Ascending aorta (tissue), 2 donors: ENCODE measurements at regions not wholly inside any gene's neighbourhood (a gene's known extent, or its start where the extent isn't known, plus 50 kb on each side); places are given as distances from the start of the nearest gene placed in this dataset.
"Not testable (repeated sequence)": the region's sequence is repeated elsewhere in the genome, so short reads cannot be mapped to it uniquely, and the experiment has no call there.

Experiments used
- DNase-seq, 2 donors: peaks; one replicate each; pipeline ENCODE4 v3.0.0-alpha.2; 2019; ENCODE audit warnings: low spot score in 2 of 2
- H3K27ac ChIP-seq, 2 donors: fragments of 200-600 bp; sonication (generic); one replicate each; pipeline ENCODE4 v1.5.1; 2016 to 2017; ENCODE audit warnings: mild to moderate bottlenecking in 1 of 2
- H3K27me3 ChIP-seq: fragments of 200-600 bp; sonication (generic); one replicate; pipeline ENCODE4 v1.5.1; 2017
- H3K36me3 ChIP-seq, 2 donors: fragments of 200-600 bp; sonication (generic); one replicate each; pipeline ENCODE4 v1.5.1; 2016
- H3K4me1 ChIP-seq, 2 donors: fragments of 200-600 bp; sonication (generic); one replicate each; pipeline ENCODE4 v1.5.1; 2016 to 2017; ENCODE audit warnings: mild to moderate bottlenecking in 1 of 2
- H3K4me3 ChIP-seq, 2 donors: fragments of 200-600 bp; sonication (generic); one replicate each; pipeline ENCODE4 v1.5.1; 2016 to 2017; ENCODE audit warnings: mild to moderate bottlenecking in 1 of 2
- H3K9me3 ChIP-seq, 2 donors: fragments of 200-600 bp; sonication (generic); one replicate each; pipeline ENCODE4 v1.5.1; 2016
- intact Hi-C: fragments of 100-400 bp; cut with DNase I; formaldehyde crosslinking; loops from one replicate; pipeline ENCODE4 v1.15.1; 2023
- TF ChIP-seq, protein P1 (sequence below), 3 experiments: fragments of 200-600 bp in 2 of 3; fragments of 450-650 bp in 1 of 3; sonication (generic) in 2 of 3; IDR thresholded peaks; one replicate each; pipeline ENCODE4 v1.5.1; 2016 to 2019; ENCODE audit warnings: antibody characterized with exemption in 3 of 3, mild to moderate bottlenecking in 1 of 3, moderate library complexity in 1 of 3

DNA sequence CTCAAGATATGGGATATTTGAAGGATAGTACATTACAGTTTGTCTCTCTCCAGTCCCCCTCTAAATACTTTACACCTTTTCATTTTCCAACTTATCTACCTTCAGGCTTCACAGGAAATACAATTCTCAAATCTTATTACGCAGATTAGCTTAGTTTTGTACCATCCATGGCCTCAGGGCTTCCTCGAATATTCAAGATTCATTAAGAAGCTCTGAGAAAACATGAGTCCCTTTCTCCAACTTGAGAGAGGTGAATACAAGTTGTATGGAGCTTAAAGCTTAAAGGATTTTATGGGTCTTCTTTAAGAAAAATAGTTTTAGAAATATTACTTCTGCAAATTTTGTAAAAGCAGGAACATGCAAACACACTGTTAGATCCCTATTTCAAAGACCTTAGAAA, 1212.5 kb downstream of the GALC start:
- H3K9me3 ChIP-seq: no peaks in the 10 kb centered on the region
- TF ChIP-seq, protein P1, sequence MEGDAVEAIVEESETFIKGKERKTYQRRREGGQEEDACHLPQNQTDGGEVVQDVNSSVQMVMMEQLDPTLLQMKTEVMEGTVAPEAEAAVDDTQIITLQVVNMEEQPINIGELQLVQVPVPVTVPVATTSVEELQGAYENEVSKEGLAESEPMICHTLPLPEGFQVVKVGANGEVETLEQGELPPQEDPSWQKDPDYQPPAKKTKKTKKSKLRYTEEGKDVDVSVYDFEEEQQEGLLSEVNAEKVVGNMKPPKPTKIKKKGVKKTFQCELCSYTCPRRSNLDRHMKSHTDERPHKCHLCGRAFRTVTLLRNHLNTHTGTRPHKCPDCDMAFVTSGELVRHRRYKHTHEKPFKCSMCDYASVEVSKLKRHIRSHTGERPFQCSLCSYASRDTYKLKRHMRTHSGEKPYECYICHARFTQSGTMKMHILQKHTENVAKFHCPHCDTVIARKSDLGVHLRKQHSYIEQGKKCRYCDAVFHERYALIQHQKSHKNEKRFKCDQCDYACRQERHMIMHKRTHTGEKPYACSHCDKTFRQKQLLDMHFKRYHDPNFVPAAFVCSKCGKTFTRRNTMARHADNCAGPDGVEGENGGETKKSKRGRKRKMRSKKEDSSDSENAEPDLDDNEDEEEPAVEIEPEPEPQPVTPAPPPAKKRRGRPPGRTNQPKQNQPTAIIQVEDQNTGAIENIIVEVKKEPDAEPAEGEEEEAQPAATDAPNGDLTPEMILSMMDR (IDR thresholded peaks at IDR 0.05): no peak
- intact Hi-C loops: no loop called here
- no peaks in the 10 kb centered on the region for H3K36me3 ChIP-seq
- H3K4me3 ChIP-seq: no peak overlapping the region
- H3K27me3 ChIP-seq: no peaks in the 10 kb centered on the region
- no peaks in the 10 kb centered on the region for H3K4me1 ChIP-seq
- H3K27ac ChIP-seq: no peak overlapping the region
- DNase-seq: no peak

DNA sequence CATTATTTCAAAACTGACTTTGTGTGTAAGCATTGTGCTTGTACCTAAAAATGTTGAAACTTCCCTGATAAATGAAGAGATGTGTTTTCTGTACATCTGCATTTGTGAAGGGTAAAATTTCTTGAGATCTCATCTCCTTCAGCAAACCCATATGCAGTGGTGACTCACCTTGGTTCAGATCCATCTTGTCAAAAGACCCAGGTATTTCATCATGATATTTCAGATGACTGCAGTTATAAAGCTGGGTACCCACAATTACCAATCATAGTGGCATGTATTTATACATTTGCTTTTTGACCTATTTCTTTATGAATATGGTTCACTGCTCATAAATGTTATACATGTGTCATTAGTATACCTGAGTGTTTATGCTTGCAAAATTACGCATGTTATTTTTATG, 1213.6 kb downstream of the GALC start:
- intact Hi-C loops: no loop called here
- H3K9me3 ChIP-seq: no peaks in the 10 kb centered on the region
- H3K27ac ChIP-seq: no peak overlapping the region
- H3K4me3 ChIP-seq: no peak overlapping the region
- H3K36me3 ChIP-seq: no peaks in the 10 kb centered on the region
- H3K27me3 ChIP-seq: no peaks in the 10 kb centered on the region
- TF ChIP-seq, protein P1 (IDR thresholded peaks at IDR 0.05): no peak
- no peaks in the 10 kb centered on the region for H3K4me1 ChIP-seq
- DNase-seq: no peak

DNA sequence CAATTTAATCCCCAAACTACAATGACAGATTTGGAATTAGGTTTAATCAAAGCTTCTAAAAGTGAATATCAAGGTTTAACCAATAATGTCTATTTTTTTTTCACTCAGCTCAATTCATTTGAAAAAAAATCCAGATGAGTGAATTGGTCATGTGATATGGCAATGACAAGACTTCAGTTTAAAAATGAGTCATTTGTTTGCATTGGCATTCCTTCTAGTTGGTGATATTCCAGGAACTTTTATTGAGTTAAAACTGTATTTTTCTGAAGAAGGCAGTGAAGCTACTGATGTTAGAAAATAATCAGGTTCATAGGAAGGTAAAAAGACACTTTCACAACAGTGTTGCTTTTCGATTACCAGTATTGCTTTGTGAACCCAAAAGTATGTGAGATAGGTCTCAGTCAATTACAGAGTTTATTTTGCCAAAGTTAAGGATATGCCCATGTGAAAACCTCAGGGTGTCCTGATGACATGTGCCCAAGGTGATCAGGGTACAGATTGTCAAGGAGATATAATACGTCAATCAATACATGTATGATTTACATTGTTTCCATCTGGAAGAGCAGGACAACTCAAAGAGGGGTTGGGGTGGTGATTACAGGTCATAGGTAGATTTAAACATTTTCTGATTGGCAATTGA, 1214.9 kb downstream of the GALC start:
- Histone ChIP-seq H3K9me3 (no peaks in the 10 kb centered on the region), H3K27ac (no peak overlapping the region), H3K27me3 (no peaks in the 10 kb centered on the region), H3K36me3 (no peaks in the 10 kb centered on the region), H3K4me1 (no peaks in the 10 kb centered on the region), H3K4me3 (no peak overlapping the region)
- intact Hi-C loops: no loop called here
- DNase-seq: no peak
- TF ChIP-seq, protein P1 (IDR thresholded peaks at IDR 0.05): no peak

DNA sequence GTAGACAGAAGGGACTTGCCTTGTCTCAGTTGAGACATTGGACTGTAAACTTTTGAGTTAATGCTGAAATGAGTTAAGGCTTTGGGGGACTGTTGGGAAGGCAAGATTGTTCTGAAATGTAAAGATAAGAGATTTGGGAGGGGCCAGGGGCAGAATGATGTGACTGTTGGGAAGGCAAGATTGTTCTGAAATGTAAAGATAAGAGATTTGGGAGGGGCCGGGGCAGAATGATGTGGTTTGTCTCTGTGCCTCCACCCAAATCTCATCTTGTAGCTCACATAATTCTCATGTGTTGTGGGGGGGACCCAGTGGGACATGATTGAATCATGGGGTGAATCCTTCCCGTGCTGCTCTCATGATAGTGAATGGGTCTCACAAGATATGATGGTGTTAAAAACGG, 1217.1 kb downstream of the GALC start:
- DNase-seq, H3K4me1 ChIP-seq, H3K4me3 ChIP-seq, intact Hi-C loops, H3K36me3 ChIP-seq, H3K27ac ChIP-seq, H3K27me3 ChIP-seq, H3K9me3 ChIP-seq: not testable (repeated sequence)

DNA sequence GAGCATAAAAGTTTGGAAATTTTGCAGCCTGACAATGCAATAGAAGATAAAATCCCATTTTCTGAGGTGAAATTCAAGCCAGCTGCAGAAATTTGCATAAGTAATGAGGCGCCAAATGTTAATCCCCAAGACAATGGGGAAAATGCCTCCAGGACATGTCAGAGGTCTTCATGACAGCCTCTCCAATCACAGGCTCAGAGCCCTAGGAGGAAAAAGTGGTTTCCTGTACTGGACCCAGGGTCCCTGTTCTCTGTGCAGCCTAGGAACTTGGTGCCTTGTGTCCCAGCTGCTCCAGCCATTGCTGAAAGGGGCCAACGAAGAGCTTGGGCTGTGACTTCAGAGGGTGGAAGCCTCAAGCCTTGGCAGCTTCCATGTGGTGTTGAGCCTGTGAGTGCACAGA, 1218.1 kb downstream of the GALC start:
- no peaks in the 10 kb centered on the region for H3K4me1 ChIP-seq
- no peaks in the 10 kb centered on the region for H3K36me3 ChIP-seq
- DNase-seq: no peak
- no peak overlapping the region for H3K27ac ChIP-seq
- TF ChIP-seq, protein P1 (IDR thresholded peaks at IDR 0.05): no peak
- intact Hi-C loops: no loop called here
- no peaks in the 10 kb centered on the region for H3K27me3 ChIP-seq
- H3K9me3 ChIP-seq: no peaks in the 10 kb centered on the region
- H3K4me3 ChIP-seq: no peak overlapping the region

DNA sequence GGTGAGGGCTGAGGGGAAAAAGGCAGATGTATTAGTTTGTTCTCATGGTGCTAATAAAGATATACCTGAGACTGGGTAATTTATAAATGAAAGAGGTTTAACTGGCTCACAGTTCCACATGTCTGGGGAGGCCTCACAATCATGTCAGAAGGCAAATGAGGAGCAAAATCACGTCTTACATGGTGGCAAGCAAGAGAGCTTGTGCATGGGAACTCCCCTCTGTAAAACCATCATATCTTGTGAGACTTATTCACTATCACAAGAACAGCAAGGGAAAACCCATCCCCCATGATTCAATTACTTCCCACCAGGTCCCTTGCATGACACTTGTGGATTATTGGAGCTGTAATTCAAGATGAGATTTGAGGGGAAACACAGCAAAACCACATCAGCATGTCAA, 1220.9 kb downstream of the GALC start:
- DNase-seq: no peak
- no peaks in the 10 kb centered on the region for H3K36me3 ChIP-seq
- H3K4me1 ChIP-seq: no peaks in the 10 kb centered on the region
- H3K9me3 ChIP-seq: no peaks in the 10 kb centered on the region
- intact Hi-C loops: no loop called here
- H3K27ac ChIP-seq: no peak overlapping the region
- TF ChIP-seq, protein P1 (IDR thresholded peaks at IDR 0.05): no peak
- H3K4me3 ChIP-seq: no peak overlapping the region
- H3K27me3 ChIP-seq: no peaks in the 10 kb centered on the region
